Activated CD4-positive, CD25-positive, alpha-beta regulatory T cell treated with anti-CD3 and anti-CD28 coated beads, Interleukin-2, amount 50 U/mL, for 24 hours (primary cell): ENCODE measurements at regions not wholly inside any gene's neighbourhood (a gene's known extent, or its start where the extent isn't known, plus 50 kb on each side); places are given as distances from the start of the nearest gene placed in this dataset.
"Not testable (repeated sequence)": the region's sequence is repeated elsewhere in the genome, so short reads cannot be mapped to it uniquely, and the experiment has no call there.

Experiments
- ATAC-seq, 2 donors: fragments of 150-1000 bp; cut with Tn5 transposase; one replicate each; pipeline ENCODE4 v1.10.0; 2021; ENCODE audit warnings: mild to moderate bottlenecking in 1 of 2, moderate library complexity in 1 of 2

- not testable (repeated sequence) for ATAC-seq
These were observed 194.5 kb downstream of the C1orf94 start for GRCh38 chr1:34371179-34371578.

GRCh38 chr1:34371829-34372532, 195.3 kb downstream of the C1orf94 start:
- ATAC-seq = no peak

GRCh38 chr1:34372891-34373290, 196.2 kb downstream of the C1orf94 start:
- no peak for ATAC-seq

GRCh38 chr1:34373912-34374311, 197.2 kb downstream of the C1orf94 start:
- ATAC-seq = no peak

GRCh38 chr1:34376531-34376930, 199.8 kb downstream of the C1orf94 start:
- ATAC-seq = no peak

- ATAC-seq = no peak
These were observed 202.5 kb downstream of the C1orf94 start for GRCh38 chr1:34378968-34379856.

- ATAC-seq = no peak
These were observed 203.2 kb downstream of the C1orf94 start for GRCh38 chr1:34379911-34380310.

GRCh38 chr1:34380526-34381124, 203.9 kb downstream of the C1orf94 start:
- ATAC-seq = no peak

- no peak for ATAC-seq
These were observed 213.3 kb downstream of the C1orf94 start for GRCh38 chr1:34389974-34390373.

GRCh38 chr1:34396042-34396441, 219.3 kb downstream of the C1orf94 start:
- no peak for ATAC-seq

GRCh38 chr1:34398241-34398915, 221.7 kb downstream of the C1orf94 start:
- ATAC-seq = no peak

- no peak for ATAC-seq
These were observed 222.2 kb downstream of the C1orf94 start for GRCh38 chr1:34398916-34399275.

- ATAC-seq = no peak
These were observed 224.0 kb downstream of the C1orf94 start for GRCh38 chr1:34400675-34401074.

GRCh38 chr1:34403156-34403555, 226.4 kb downstream of the C1orf94 start:
- no peak for ATAC-seq

- ATAC-seq = no peak
These were observed 228.1 kb downstream of the C1orf94 start for GRCh38 chr1:34404804-34405203.

- ATAC-seq = no peak
These were observed 228.7 kb downstream of the C1orf94 start for GRCh38 chr1:34405266-34405959.

- no peak for ATAC-seq
These were observed 229.7 kb downstream of the C1orf94 start for GRCh38 chr1:34406377-34406776.

- ATAC-seq = no peak
These were observed 230.3 kb downstream of the C1orf94 start for GRCh38 chr1:34406833-34407539.

GRCh38 chr1:34408011-34408410, 231.3 kb downstream of the C1orf94 start:
- no peak for ATAC-seq

- ATAC-seq = no peak
These were observed 233.1 kb downstream of the C1orf94 start for GRCh38 chr1:34409689-34410229.

- no peak for ATAC-seq
These were observed 236.1 kb downstream of the C1orf94 start for GRCh38 chr1:34412598-34413370.
